ENCODE measurements at regions not wholly inside any gene's neighbourhood (a gene's known extent, or its start where the extent isn't known, plus 50 kb on each side); places are given as distances from the start of the nearest gene placed in this dataset.
A peak's percentile ranks its signal among the peaks of the same experiment; 100 is the strongest.

GRCh38 chr3:42014921-42015533, 53.1 kb upstream of the ULK4 start:
- Histone ChIP-seq H3K9me3 (ENCODE audit: control extremely low read depth in 1 of 3, control insufficient read depth in 2 of 3, insufficient read depth in 1 of 3, low read length in 2 of 3) (no peaks in the 10 kb centered on the region), H3K27ac (ENCODE audit: low read length in 2 of 2) (peak overlapping the region; percentile 93 to 94), H3K4me3 (ENCODE audit: control extremely low read depth in 1 of 5, extremely low read depth in 1 of 5, insufficient read depth in 1 of 5, low read depth in 2 of 5, low read length in 4 of 5) (peak overlapping the region; percentile 78 to 92 (median 87)), H4K20me1 (ENCODE audit: control insufficient read depth, insufficient read depth, low read length, poor library complexity, severe bottlenecking) (peaks cover 55% of the 10 kb centered on the region), H3K9ac (ENCODE audit: low read length) (peak overlapping the region; percentile 77), H3K79me2 (ENCODE audit: control insufficient read depth, insufficient read depth, low read length) (peaks cover 62% of the 10 kb centered on the region), H3K36me3 (replicated peaks in 1 of 2; ENCODE audit: control extremely low read depth in 1 of 2, control insufficient read depth in 1 of 2, extremely low read depth in 1 of 2, insufficient read depth in 2 of 2, low read length in 1 of 2) (no peaks in the 10 kb centered on the region), H3K27me3 (replicated peaks in 1 of 4; ENCODE audit: control extremely low read depth in 1 of 4, control insufficient read depth in 3 of 4, insufficient read depth in 4 of 4, low read length in 3 of 4) (no peaks in the 10 kb centered on the region), H2AFZ (ENCODE audit: insufficient read depth, low read depth, low read length, poor library complexity, severe bottlenecking) (peak overlapping the region; percentile 2), H3K4me1 (ENCODE audit: control insufficient read depth in 2 of 2, insufficient read depth in 2 of 2, low read length in 2 of 2) (peaks cover 58 to 60% of the 10 kb centered on the region in 2 donors), H3K4me2 (replicated peaks; ENCODE audit: low read depth, low read length, poor library complexity, severe bottlenecking) (peak overlapping the region; percentile 99)
- ChIA-PET POLR2A (interaction anchor here (0.5 to 1.7 kb wide), 9 partner anchors 8 to 85 kb away, joined by 3 to 6 read pairs (median 4); partner anchors contain the start of gene ULK4), CTCF (interaction anchor here (0.7 to 4.2 kb wide), 18 partner anchors 9 to 176 kb away, joined by 3 to 68 read pairs (median 4); partner anchors contain the start of gene ULK4)
- no peaks in the 10 kb centered on the region for H3K27me3 Mint-ChIP-seq
- intact Hi-C loops (cut with micrococcal nuclease) = loop anchor here (1.0 to 5.0 kb wide), 3 partner anchors 84 to 1563 kb away; no protein-coding TSS in a partner anchor
- DNase-seq (peak; percentile 53), ATAC-seq (ENCODE audit: low read depth) (no peak)
- peak overlapping the region; percentile 96 for H3K27ac Mint-ChIP-seq
- peaks cover 69% of the 10 kb centered on the region for H3K4me1 Mint-ChIP-seq
- no peak for TF ChIP-seq EZH2 (IDR thresholded peaks at IDR 0.05; ENCODE audit: borderline replicate concordance, insufficient read depth, low read depth, low read length, poor library complexity, severe bottlenecking)
- TF ChIP-seq, protein P1, sequence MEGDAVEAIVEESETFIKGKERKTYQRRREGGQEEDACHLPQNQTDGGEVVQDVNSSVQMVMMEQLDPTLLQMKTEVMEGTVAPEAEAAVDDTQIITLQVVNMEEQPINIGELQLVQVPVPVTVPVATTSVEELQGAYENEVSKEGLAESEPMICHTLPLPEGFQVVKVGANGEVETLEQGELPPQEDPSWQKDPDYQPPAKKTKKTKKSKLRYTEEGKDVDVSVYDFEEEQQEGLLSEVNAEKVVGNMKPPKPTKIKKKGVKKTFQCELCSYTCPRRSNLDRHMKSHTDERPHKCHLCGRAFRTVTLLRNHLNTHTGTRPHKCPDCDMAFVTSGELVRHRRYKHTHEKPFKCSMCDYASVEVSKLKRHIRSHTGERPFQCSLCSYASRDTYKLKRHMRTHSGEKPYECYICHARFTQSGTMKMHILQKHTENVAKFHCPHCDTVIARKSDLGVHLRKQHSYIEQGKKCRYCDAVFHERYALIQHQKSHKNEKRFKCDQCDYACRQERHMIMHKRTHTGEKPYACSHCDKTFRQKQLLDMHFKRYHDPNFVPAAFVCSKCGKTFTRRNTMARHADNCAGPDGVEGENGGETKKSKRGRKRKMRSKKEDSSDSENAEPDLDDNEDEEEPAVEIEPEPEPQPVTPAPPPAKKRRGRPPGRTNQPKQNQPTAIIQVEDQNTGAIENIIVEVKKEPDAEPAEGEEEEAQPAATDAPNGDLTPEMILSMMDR (IDR thresholded peaks at IDR 0.05) = no peak
- under 1% methylated on average over 8 of the region's 11 CpGs for WGBS (ENCODE audit: insufficient coverage)
- no peaks in the 10 kb centered on the region for H3K9me3 Mint-ChIP-seq (ENCODE audit: insufficient read depth)
- H3K4me3 Mint-ChIP-seq = peak overlapping the region; percentile 97

DNA sequence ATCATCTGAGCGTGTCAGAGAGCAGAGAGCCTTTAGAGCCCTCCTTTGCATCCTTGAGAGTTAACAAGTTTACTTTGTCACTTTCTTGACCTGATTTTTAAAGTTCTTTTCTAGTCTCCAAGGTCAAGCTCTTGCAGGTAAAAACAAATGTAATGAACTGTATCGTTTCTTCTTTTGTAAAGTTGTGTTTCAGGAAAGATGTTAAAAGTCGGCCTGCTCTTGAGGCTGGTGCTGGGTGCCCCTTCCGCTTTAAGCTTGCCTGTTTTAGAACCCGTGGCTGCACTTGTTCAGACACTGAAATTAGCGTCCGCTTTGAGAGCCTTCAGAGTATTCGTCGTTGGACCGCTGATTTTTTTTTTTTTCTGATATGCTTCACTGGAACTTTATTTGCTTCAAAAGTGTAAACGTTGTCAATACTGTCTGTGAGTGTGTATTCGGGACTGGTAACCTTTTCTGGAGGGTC, 52.6 kb upstream of the ULK4 start:
- peak overlapping the region; percentile 93 to 94 for H3K27ac ChIP-seq (ENCODE audit: low read length in 2 of 2)
- POLR2A ChIA-PET = interaction anchor here (0.5 to 1.7 kb wide), 10 partner anchors 9 to 87 kb away, joined by 3 to 6 read pairs (median 4); partner anchors contain the start of gene ULK4
- H3K27ac Mint-ChIP-seq = peak overlapping the region; percentile 96

More for the DNA sequence above, 52.6 kb upstream of the ULK4 start:
- under 1% methylated on average over 10 of the region's 12 CpGs for WGBS (ENCODE audit: insufficient coverage)
- DNase-seq = no peak
- Histone ChIP-seq H3K4me2 (replicated peaks; ENCODE audit: low read depth, low read length, poor library complexity, severe bottlenecking) (peak overlapping the region; percentile 99), H3K79me2 (ENCODE audit: control insufficient read depth, insufficient read depth, low read length) (peaks cover 57% of the 10 kb centered on the region), H3K9me3 (ENCODE audit: control extremely low read depth in 1 of 3, control insufficient read depth in 2 of 3, insufficient read depth in 1 of 3, low read length in 2 of 3) (no peaks in the 10 kb centered on the region), H3K27me3 (replicated peaks in 1 of 4; ENCODE audit: control extremely low read depth in 1 of 4, control insufficient read depth in 3 of 4, insufficient read depth in 4 of 4, low read length in 3 of 4) (no peaks in the 10 kb centered on the region), H3K4me1 (ENCODE audit: control insufficient read depth in 2 of 2, insufficient read depth in 2 of 2, low read length in 2 of 2) (peaks cover 52 to 54% of the 10 kb centered on the region in 2 donors), H3K9ac (ENCODE audit: low read length) (peak overlapping the region; percentile 77), H2AFZ (ENCODE audit: insufficient read depth, low read depth, low read length, poor library complexity, severe bottlenecking) (peak overlapping the region; percentile 2), H3K4me3 (ENCODE audit: control extremely low read depth in 1 of 5, extremely low read depth in 1 of 5, insufficient read depth in 1 of 5, low read depth in 2 of 5, low read length in 4 of 5) (peak overlapping the region; percentile 78 to 92 (median 87)), H3K36me3 (replicated peaks in 1 of 2; ENCODE audit: control extremely low read depth in 1 of 2, control insufficient read depth in 1 of 2, extremely low read depth in 1 of 2, insufficient read depth in 2 of 2, low read length in 1 of 2) (no peaks in the 10 kb centered on the region), H4K20me1 (ENCODE audit: control insufficient read depth, insufficient read depth, low read length, poor library complexity, severe bottlenecking) (peaks cover 50% of the 10 kb centered on the region)
- no peaks in the 10 kb centered on the region for H3K27me3 Mint-ChIP-seq
- intact Hi-C loops (cut with micrococcal nuclease) = loop anchor here (1.0 to 5.0 kb wide), 3 partner anchors 85 to 1562 kb away; no protein-coding TSS in a partner anchor
- CTCF ChIA-PET = interaction anchor here (0.6 to 4.2 kb wide), 20 partner anchors 9 to 1707 kb away, joined by 3 to 68 read pairs (median 4); partner anchors contain the start of genes TRAK1 and ULK4
- H3K4me3 Mint-ChIP-seq = peak overlapping the region; percentile 97
- ATAC-seq (ENCODE audit: low read depth) = no peak
- H3K9me3 Mint-ChIP-seq (ENCODE audit: insufficient read depth) = no peaks in the 10 kb centered on the region
- peaks cover 65% of the 10 kb centered on the region for H3K4me1 Mint-ChIP-seq
- TF ChIP-seq EZH2 (IDR thresholded peaks at IDR 0.05; ENCODE audit: borderline replicate concordance, insufficient read depth, low read depth, low read length, poor library complexity, severe bottlenecking) = no peak
- TF ChIP-seq, protein P1 (IDR thresholded peaks at IDR 0.05) = no peak
